IPS DF 6.9 (cell line): ENCODE measurements at regions not wholly inside any gene's neighbourhood (a gene's known extent, or its start where the extent isn't known, plus 50 kb on each side); places are given as distances from the start of the nearest gene placed in this dataset.

ENCODE experiments used
- DNase-seq: peaks from one replicate; pipeline ENCODE4 v3.0.0-alpha.2; 2013; ENCODE audit warnings: low read depth, low spot score
- H3K27ac ChIP-seq: one replicate; pipeline ENCODE4 v1.5.1; 2013; ENCODE audit warnings: low read length, control low read depth
- H3K27me3 ChIP-seq: 2 replicates; pipeline ENCODE4 v1.6.1; 2013; ENCODE audit warnings: mild to moderate bottlenecking, low read length; ENCODE audit not compliant: control insufficient read depth, insufficient read depth
- H3K36me3 ChIP-seq: 2 replicates; pipeline ENCODE4 v1.6.1; 2013; ENCODE audit warnings: low read length; ENCODE audit not compliant: control insufficient read depth, insufficient read depth
- H3K4me1 ChIP-seq: 2 replicates; pipeline ENCODE4 v1.6.1; 2013; ENCODE audit warnings: low read length; ENCODE audit not compliant: control insufficient read depth, insufficient read depth
- H3K4me3 ChIP-seq: 2 replicates; pipeline ENCODE4 v1.5.1; 2013; ENCODE audit warnings: mild to moderate bottlenecking, low read length
- H3K9me3 ChIP-seq: 2 replicates; pipeline ENCODE4 v1.6.1; 2013; ENCODE audit warnings: low read length, inconsistent platforms; ENCODE audit not compliant: control insufficient read depth, insufficient read depth
- WGBS: extraction: QIAGEN DNeasy Blood & Tissue Kit; methylation state at CpG from one replicate; pipeline ENCODE4 v1.1.7; 2013; ENCODE audit warnings: mixed read lengths, missing lambda C conversion rate; ENCODE audit not compliant: insufficient read length, insufficient coverage; 5-methylcytosine and 5-hydroxymethylcytosine counted together

- no peak overlapping the region for H3K27ac ChIP-seq
Observed at GRCh38 chr13:39892721-39893685, 237.5 kb downstream of the COG6 start.

GRCh38 chr13:39893808-39894207 lies 238.3 kb downstream of the COG6 start:
- no peak overlapping the region for H3K27ac ChIP-seq
- no peaks in the 10 kb centered on the region for H3K27me3 ChIP-seq
- no peaks in the 10 kb centered on the region for H3K36me3 ChIP-seq
- H3K9me3 ChIP-seq: no peaks in the 10 kb centered on the region
- WGBS: no CpG with 5 or more reads among the region's 1 CpG
- no peaks in the 10 kb centered on the region for H3K4me1 ChIP-seq
- DNase-seq: no peak
- H3K4me3 ChIP-seq: no peak overlapping the region

More at GRCh38 chr13:39892721-39893685, 237.5 kb downstream of the COG6 start:
- Histone ChIP-seq H3K4me3 (no peak overlapping the region), H3K9me3 (no peaks in the 10 kb centered on the region), H3K27me3 (no peaks in the 10 kb centered on the region), H3K4me1 (no peaks in the 10 kb centered on the region), H3K36me3 (no peaks in the 10 kb centered on the region)
- no CpG with 5 or more reads among the region's 10 CpGs for WGBS
- no peak for DNase-seq

- no peak for DNase-seq
- Histone ChIP-seq H3K4me1 (no peaks in the 10 kb centered on the region), H3K36me3 (no peaks in the 10 kb centered on the region), H3K4me3 (no peak overlapping the region), H3K9me3 (no peaks in the 10 kb centered on the region), H3K27me3 (no peaks in the 10 kb centered on the region), H3K27ac (no peak overlapping the region)
- no CpG with 5 or more reads among the region's 5 CpGs for WGBS
Observed at GRCh38 chr13:39894586-39894985, 239.1 kb downstream of the COG6 start.

- Histone ChIP-seq H3K27ac (no peak overlapping the region), H3K27me3 (no peaks in the 10 kb centered on the region), H3K4me1 (no peaks in the 10 kb centered on the region), H3K36me3 (no peaks in the 10 kb centered on the region), H3K4me3 (no peak overlapping the region), H3K9me3 (no peaks in the 10 kb centered on the region)
- no peak for DNase-seq
- no CpG with 5 or more reads among the region's 3 CpGs for WGBS
Observed at GRCh38 chr13:39895254-39895653, 239.8 kb downstream of the COG6 start.

GRCh38 chr13:39897636-39898035 lies 242.2 kb downstream of the COG6 start:
- Histone ChIP-seq H3K4me3 (no peak overlapping the region), H3K4me1 (no peaks in the 10 kb centered on the region), H3K9me3 (no peaks in the 10 kb centered on the region), H3K27me3 (no peaks in the 10 kb centered on the region; the same call in 1 of the 2 replicates), H3K27ac (no peak overlapping the region), H3K36me3 (no peaks in the 10 kb centered on the region)
- WGBS: no CpG with 5 or more reads among the region's 5 CpGs
- no peak for DNase-seq

GRCh38 chr13:39900106-39900750 lies 244.8 kb downstream of the COG6 start:
- Histone ChIP-seq H3K4me1 (no peaks in the 10 kb centered on the region), H3K9me3 (no peaks in the 10 kb centered on the region), H3K27me3 (no peaks in the 10 kb centered on the region; the same call in 1 of the 2 replicates), H3K36me3 (no peaks in the 10 kb centered on the region), H3K4me3 (no peak overlapping the region), H3K27ac (no peak overlapping the region)
- WGBS: no CpG with 5 or more reads among the region's 4 CpGs
- DNase-seq: no peak

GRCh38 chr13:39904959-39905358 lies 249.5 kb downstream of the COG6 start:
- no peaks in the 10 kb centered on the region for H3K4me1 ChIP-seq
- no peaks in the 10 kb centered on the region for H3K9me3 ChIP-seq
- no peaks in the 10 kb centered on the region; the same call in 1 of the 2 replicates for H3K27me3 ChIP-seq
- no peak overlapping the region for H3K27ac ChIP-seq
- WGBS: no CpG with 5 or more reads among the region's 2 CpGs
- no peaks in the 10 kb centered on the region for H3K36me3 ChIP-seq
- H3K4me3 ChIP-seq: no peak overlapping the region
- DNase-seq: no peak

- Histone ChIP-seq H3K4me1 (no peaks in the 10 kb centered on the region), H3K27ac (no peak overlapping the region), H3K9me3 (no peaks in the 10 kb centered on the region), H3K36me3 (no peaks in the 10 kb centered on the region), H3K27me3 (no peaks in the 10 kb centered on the region), H3K4me3 (no peak overlapping the region)
- no CpG with 5 or more reads among the region's 3 CpGs for WGBS
- no peak for DNase-seq
Observed at GRCh38 chr13:39909634-39910033, 254.2 kb downstream of the COG6 start.

GRCh38 chr13:39910041-39910440 lies 254.6 kb downstream of the COG6 start:
- no peak overlapping the region for H3K27ac ChIP-seq
- H3K27me3 ChIP-seq: no peaks in the 10 kb centered on the region
- H3K4me3 ChIP-seq: no peak overlapping the region
- WGBS: no CpG with 5 or more reads among the region's 1 CpG
- DNase-seq: no peak
- no peaks in the 10 kb centered on the region for H3K36me3 ChIP-seq
- no peaks in the 10 kb centered on the region for H3K4me1 ChIP-seq
- H3K9me3 ChIP-seq: no peaks in the 10 kb centered on the region

GRCh38 chr13:39910833-39911232 lies 255.4 kb downstream of the COG6 start:
- no peak overlapping the region for H3K27ac ChIP-seq
- no peaks in the 10 kb centered on the region for H3K9me3 ChIP-seq
- H3K4me1 ChIP-seq: no peaks in the 10 kb centered on the region
- no peak overlapping the region for H3K4me3 ChIP-seq
- DNase-seq: no peak
- no peaks in the 10 kb centered on the region for H3K27me3 ChIP-seq
- H3K36me3 ChIP-seq: no peaks in the 10 kb centered on the region
